HG02852 (cell line): ENCODE measurements at regions not wholly inside any gene's neighbourhood (a gene's known extent, or its start where the extent isn't known, plus 50 kb on each side); places are given as distances from the start of the nearest gene placed in this dataset.

ENCODE experiments used
- ATAC-seq: cut with Tn5 transposase; IDR thresholded peaks from one replicate; pipeline ENCODE4 v1.9.1; 2021; ENCODE audit warnings: mild to moderate bottlenecking, moderate library complexity; ENCODE audit not compliant: unreplicated experiment

DNA sequence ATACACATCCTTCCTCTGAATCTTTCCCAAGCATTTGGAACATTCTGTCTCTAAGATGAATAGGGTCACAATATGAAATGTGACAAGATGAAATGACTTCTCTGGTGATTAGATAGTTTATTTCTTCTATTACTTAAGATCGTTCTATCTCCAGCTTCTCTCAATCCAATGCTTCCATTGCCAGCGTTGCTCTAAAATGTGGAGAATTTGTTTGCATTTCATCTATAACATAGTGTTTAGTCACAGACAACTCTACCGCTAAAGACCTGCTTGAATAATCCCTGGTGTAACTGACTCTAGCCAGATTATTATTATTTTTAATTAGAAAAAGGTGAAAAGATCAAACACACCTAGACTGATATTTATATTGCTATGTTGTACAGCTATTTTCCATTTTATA, 184.7 kb upstream of the PRICKLE1 start:
- ATAC-seq: no peak

DNA sequence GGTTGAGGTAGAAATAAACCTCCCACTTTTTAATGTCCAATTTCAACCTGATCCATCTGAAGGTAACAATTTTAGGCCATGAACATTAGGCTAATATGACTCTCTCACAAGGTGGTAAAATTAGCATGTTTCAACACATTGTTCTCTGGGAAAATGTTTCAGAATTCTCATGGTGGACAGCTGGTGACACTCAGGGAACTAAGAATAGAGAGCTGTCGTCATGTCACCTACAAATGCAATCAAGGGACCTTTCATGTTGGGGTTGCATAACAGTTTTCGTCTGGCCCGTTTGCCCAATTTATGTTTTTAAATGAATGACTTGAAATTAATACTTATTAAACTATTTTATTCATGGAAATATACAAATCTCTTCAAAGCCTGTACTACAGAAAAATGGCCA, 180.7 kb upstream of the PRICKLE1 start:
- no peak for ATAC-seq

DNA sequence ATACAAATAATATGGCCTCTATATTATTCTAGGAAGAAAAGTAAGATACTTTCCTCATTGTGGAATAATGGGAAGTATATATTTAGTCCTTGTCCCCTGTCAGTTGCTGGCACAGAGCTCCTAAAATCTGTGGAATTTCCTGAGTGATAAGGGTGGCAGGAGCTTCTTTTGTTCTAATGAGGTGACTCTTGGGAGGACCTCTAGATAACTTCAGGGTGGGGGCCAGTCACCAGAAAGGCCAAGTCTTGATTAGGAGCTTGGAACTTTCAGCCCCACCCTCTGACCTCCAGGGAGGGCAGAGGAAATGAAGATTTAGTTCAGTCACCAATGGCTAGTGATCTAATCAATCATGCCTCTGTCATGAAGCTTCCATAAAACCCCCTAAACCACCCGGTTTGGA, 179.9 kb upstream of the PRICKLE1 start:
- no peak for ATAC-seq

DNA sequence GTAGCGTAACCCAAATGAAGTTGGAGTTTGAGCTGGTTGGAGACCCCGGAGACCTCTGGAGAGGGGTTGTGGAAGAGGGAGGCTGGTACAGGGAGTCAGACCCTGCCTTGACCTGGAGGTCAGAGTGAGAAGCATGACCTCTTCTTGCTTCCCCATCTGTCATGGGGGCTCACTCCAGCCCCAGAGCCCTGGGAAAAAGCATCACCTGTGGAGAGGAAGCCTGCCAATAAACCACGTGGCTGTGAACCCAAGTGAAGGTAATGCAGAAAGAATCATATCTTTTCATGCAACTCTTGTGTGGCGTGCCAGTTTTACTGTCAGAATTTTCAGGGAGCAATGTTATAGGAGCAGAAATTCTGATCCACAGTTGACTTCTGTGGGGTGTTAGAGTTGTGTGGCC, 178.5 kb upstream of the PRICKLE1 start:
- no peak for ATAC-seq

DNA sequence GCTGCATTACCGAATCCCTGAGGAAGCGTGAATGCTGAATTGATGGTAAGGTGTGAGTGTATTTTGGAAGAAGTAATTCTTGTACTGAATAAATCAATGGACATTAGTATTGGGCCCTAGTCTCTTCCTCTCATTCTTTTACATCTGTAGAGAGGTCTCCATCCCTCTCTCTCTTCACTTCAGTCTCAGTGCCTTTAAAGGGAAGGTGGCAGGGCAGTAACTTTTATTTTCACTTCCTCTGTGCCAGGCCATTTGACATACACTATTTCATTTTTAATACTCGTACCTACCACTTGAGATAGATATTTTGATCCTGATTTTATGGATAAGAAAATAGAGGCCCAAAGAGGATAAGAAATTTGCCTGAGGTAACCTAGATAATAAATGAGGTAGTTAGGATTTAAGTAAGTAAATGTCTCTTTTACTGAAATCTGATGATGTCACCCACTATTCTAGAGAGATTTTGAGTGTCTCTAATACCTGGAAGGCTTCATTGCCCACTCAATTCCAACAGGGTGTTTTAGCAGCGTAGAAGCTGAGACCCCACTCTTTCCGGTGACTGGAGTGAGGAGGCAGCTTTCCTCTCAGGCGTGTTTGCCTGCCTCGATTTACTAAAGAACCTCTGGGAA, 177.9 kb upstream of the PRICKLE1 start:
- no peak for ATAC-seq

DNA sequence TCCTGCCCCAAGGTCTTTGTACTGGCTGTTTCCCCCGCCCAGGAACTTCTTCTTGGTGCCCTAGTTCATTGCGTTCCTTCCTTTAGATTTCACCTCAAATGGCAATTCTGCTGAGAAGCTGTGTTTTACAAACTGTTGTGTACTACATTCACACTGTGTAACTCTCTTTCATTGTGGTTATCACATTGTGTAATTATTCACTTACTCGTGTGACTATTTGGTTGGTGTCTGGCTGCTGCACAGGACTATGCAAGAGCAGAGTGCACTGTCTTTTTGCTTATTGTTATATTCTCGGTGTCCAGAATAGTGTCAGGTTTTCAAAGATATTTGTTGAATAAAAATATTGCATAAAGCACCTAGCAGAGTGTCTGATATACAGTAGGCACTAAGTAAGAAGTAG, 177.2 kb upstream of the PRICKLE1 start:
- no peak for ATAC-seq

DNA sequence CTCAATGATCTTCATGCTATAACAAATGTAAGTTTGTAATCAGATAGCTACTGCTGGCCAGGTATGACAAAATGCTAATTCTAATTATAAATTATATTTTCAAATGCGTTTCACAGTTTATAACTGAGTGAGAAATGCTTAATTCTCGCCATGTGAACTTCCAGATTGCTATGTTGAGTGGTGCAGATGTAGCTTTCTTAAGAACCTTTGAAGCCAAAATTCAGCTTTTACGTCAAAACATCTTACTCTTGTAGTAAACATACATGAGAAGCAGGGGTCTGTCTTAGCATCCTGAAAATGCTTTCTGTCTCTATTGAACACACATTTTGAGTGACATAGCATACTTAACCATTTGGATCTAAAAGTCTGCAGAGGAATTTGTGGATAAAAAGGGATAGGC, 176.5 kb upstream of the PRICKLE1 start:
- ATAC-seq: no peak

DNA sequence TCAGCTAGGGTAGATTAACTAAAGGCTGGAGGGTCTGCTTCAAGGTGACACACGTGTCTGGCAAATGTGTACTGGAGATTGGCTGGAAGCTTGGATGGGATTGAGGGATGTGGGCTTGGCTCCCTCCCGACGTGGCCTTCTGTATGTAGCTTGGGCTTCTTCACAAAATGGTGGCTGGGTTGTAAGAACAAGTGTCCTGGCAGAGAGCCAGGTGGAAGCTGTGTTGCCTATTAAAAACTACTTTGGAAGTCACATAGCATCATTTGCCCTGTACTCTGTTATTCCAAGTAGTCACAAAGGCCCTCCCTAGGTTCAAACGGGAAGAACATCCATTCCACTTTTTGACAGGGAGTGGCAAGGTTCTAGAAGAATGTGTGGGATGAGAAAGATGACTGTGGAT, 174.1 kb upstream of the PRICKLE1 start:
- no peak for ATAC-seq

DNA sequence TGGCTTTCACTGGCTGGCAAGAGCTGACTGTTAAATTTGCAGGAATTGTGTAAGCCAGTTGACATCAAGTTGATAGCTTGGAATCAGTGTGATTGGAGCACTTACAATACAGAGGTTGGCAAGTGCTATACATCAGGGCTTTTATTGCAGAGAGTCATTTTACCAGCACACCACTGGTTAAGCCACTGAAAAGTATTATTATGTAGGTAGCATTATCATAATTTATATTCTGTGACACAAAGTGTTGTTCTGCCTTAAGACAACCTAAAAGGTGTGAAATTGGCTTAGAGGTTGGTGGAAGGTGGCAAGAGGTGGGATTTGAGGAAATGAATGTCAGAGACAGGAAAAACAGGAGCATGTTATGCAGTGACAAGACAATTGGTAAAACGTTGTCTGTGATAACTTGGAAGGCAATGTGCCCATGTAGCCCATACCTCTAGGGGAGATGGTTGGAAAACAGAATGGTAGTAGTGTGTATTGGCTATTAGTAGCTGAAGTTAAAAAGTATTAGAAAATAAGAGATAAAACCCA, 172.9 kb upstream of the PRICKLE1 start:
- peak; percentile 13 for ATAC-seq

DNA sequence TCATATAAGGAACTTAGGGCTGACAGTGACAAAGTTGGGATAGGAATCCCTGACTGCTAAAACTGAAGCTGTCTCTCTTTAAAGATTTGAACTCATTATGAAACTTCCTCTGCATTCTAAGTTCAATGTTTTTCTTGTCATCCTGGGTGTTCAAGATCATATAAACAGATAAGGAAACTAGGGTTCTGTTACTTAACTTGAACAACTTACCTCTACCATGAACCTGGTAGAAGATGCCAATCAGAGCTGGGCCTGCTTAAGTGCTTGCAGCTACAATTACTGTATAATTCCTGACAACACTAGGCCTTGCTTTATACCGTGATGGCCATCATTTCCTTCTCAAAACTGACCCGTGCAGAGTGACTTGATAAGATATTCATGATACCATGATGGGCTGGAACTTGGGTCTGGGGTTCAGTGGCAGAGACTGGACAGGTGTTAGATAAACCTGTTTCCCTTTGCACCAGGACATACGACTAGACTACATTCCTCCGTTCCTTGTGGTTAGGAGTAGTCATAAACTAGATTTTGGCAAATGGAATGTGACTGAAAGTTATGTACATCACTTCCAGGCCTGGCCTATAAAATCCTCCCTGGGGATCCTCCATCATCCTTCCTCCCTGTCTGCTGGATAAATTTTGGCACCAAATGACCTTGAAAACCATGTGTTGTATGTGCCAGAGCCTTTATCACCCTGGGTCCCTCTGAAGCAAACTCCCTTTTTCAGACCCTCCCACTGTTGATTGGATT, 172.2 kb upstream of the PRICKLE1 start:
- no peak for ATAC-seq

DNA sequence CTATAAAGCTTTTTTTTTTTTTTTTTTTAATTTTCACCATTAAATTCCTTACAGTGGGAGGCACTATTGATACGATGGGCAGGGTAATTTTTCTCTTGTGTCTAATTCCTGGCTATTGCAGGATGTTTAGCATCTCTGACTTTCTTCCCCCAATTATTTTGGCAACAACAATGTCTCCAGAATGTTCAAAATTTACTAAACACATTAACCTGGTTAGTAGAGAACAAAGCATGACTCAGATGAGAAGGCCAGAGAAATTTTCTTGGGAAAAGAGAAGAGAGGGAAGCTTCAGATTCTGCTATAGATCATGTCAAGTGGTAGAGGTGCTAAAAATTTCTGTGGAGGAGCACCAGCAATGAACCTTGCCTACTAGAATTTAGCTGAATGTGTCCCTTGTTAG, 171.5 kb upstream of the PRICKLE1 start:
- no peak for ATAC-seq

DNA sequence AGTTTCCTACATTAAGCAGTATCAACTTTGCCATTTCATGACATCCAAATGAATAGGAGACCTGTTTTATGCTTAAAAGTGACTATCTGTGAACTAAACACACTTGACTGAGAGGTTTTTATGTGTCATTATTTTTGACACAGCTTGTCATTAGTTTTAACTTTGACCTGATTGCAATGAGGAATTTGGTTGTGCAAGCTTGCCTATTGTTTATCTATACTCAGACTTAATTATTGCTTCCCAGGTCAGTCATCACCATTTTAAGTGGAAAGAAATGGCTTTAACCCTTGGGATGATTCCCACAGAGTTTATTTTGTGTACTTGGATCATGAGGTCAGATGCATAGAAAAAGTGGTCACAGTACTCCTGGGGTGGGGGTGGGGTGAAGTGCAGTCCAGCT, 171.0 kb upstream of the PRICKLE1 start:
- no peak for ATAC-seq

DNA sequence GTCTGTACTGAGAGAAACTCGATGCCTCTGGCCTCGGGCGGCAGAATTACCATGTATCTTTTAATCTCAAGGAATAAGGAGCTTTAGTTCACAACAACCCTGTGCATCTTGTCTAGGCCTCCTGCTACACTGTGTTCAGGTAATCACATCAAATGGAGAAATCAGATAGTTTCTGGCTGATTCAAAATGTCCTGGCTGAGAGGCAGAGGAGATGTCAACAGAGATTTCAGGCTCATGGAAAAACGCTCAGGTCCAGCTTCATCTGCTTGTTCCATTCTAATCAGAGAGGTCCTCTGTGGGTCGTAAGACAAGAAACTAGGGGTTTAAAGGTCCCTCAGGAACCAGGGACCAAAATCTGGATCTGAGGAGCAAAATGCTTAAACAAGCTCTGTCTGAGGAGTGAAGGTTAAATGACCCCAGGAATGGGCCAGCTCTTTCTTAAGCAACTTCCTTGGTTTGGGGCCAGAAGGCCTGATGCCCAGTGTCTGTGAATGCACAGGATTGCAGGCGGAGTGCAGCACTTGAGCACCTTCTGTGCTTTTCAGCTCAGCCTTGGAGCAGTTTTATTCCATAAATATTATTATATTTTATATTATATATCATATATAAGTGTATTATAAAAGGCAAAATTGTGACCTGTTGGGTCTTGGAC, 170.2 kb upstream of the PRICKLE1 start:
- no peak for ATAC-seq

DNA sequence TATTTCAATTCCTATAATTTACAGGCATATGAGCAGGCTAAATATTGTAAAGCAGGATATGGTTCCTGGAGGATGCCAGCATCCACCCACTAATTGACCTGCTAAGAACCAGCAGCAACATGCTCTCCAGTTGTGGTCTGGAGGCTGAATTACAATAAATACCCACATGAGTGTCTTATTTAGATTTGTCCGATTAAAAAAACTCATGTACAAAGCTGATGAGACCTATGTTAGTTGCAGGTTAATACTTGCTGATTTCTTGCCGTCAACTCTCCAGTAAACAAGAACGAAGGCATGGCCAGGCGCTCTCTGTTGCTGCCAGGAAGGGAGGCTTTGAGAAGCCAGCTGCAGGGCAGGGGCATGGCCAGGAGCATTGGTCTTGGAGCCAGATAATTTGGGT, 169.3 kb upstream of the PRICKLE1 start:
- ATAC-seq: no peak

DNA sequence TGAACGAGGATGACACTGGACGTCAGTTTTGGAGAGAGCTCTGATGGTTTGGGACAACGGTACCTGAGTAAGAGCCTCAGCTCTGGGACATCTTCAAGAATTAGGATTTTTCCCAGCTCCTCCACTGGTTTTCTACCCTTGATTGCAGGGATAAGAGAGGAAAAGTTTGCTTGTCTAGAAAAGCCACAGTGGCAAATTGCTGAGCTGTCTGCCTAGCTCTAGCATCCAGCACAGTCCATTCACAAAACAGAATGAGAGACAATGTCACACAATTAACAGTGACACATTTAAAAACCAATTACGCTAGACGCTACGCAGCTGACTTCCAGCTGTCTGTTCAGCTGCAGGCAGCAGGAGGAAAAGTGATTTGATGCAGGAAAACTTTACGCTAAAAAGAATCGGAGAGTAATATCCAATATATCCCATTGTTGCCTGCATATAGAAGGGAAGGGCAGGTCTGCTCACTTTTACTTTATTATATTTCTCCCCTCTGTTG, 168.1 kb upstream of the PRICKLE1 start:
- no peak for ATAC-seq

DNA sequence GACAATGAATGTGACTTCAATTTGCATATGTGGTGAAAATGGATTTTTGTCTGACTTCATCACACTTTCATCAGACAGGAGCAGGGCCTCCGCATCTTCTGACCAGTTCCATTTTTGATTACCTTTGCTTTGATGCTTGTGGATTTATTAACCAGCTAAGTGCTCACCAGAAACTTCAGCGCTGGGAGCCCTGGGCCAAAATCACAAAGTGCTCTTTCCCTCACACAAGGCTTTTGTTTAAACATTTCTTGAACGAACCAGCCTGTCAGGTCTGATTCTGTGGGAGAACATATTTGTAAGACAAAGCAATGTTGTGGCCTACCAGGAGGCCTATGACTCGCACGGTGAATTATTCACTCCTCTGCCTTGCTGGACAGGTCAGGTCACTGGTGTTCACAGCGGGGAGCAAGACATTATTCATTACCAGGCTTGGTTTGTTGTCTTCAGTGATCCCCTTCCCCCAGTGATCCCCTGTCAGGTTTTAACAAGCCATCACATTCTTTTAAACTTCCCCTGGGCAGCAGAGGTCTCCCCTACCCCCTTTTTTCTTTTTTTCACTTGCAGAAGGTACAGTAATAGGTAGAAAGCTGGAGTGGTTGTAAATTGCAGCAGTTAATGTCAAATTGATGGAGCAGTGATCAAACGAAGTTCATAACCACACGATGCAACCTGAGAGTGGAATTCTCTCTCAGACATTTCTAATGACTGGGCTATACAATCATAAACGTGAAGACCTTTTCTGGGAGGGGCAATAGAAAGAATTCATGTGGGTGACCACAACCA, 167.5 kb upstream of the PRICKLE1 start:
- ATAC-seq: peak; percentile 46

DNA sequence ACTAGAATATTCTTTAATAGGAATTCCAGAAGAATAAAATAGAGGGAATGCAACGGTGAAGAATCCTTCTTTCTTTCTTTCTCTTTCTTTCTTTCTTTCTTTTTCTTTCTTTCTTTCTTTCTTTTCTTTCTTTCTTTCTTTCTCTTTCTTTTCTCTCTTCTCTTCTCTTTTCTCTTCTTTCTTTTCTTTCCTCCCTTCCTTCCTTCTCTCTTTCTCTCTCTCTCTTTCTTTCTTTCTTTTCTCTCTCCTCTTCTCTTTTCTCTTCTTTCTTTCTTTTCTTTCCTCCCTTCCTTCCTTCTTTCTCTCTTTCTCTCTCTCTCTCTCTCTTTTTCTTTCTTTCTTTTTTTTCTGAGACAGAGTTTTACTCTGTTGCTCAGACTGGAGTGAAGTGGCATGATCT, 160.8 kb upstream of the PRICKLE1 start:
- ATAC-seq: no peak

DNA sequence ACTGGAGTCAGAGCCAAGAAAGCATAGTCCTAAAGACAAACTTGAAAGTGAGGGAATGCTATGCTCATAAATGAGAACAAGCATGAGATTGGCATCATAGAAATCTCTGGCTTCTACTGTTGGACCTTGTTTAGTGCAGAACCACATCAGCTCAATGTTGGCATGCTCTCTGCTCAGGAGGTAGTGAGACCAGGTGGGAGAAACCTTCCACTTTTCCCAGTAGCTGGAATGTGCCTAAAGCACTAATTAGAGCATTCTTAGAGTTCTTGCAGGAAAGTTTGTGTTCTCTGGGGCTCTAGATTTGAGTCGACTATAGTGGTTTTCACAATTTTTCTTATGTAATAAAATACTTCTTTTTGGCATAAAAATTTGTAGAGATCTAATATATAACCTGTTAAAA, 159.7 kb upstream of the PRICKLE1 start:
- no peak for ATAC-seq

DNA sequence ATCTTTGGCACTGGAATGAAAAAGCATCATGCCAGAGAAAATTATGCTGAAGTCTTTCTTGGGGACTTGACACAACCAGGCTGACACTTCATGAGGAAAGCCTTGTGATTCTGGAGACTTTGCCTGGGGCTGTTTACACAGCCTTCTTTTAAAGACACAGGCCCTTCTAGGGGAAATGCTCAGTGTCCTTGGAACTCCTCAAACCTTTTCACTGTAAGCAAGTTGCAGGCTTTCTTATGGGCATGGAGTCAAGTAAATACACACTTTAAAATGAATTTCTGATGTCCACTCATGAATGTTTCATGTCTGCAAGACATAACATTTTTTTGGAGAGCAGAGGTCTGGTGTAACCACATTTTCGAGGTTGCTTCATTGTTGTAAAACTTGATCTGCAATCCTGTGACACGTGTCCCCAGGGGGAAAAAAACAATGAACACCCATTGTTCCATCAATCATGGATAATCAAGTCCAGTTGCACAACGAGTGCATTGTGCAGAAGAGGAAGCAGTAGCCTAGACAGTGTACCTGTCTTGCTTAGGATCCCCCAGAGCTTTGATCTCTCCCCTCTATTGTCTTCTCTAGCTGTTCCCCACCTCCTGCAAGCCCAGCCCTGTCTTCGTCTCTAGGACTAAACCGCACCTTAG, 155.1 kb upstream of the PRICKLE1 start:
- ATAC-seq: no peak

DNA sequence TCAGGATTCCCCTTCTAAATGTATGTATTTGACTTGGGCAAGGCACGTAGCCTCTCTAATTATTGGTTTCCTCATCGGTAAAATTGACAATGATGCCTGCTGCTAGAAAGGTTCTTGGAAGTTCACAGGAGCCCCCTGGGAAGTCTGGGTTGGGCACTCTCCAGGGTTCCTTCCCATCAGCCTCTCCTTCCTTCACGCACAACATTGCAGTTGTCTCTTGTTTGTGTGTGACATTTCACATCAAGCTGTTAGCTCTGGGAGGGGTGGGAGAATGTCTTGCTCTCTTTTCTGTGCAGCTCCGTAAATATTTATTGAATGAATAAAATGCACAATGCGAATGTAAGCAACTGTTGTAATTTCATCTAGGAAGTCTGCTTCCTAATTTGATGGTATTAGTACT, 153.2 kb upstream of the PRICKLE1 start:
- no peak for ATAC-seq
